MM.1S (cell line): ENCODE measurements at regions not wholly inside any gene's neighbourhood (a gene's known extent, or its start where the extent isn't known, plus 50 kb on each side); places are given as distances from the start of the nearest gene placed in this dataset.

Experiments used
- DNase-seq: peaks from one replicate; pipeline ENCODE4 v3.0.0-alpha.2; 2015
- H2AFZ ChIP-seq: fragments of 300-600 bp; sonication (generic); 2 replicates; pipeline ENCODE4 v1.6.0; 2016; ENCODE audit warnings: antibody characterized with exemption, low read length
- H3F3A ChIP-seq: fragments of 300-600 bp; sonication (generic); 2 replicates; pipeline ENCODE4 v1.6.1; 2016; ENCODE audit warnings: mild to moderate bottlenecking, antibody characterized with exemption, low read length, moderate library complexity, mixed read lengths; ENCODE audit not compliant: insufficient read depth
- H3K27ac ChIP-seq: fragments of 300-600 bp; sonication (generic); 2 replicates; pipeline ENCODE4 v1.5.1; 2016; ENCODE audit warnings: mild to moderate bottlenecking, low read length
- H3K27me3 ChIP-seq: fragments of 300-600 bp; sonication (generic); replicated peaks from 2 replicates; pipeline ENCODE4 v1.6.0; 2016; ENCODE audit warnings: low read length; ENCODE audit not compliant: insufficient read depth
- H3K36me3 ChIP-seq: fragments of 300-600 bp; sonication (generic); replicated peaks from 2 replicates; pipeline ENCODE4 v1.6.1; 2016; ENCODE audit warnings: mild to moderate bottlenecking, low read length, mixed read lengths; ENCODE audit not compliant: insufficient read depth
- H3K4me1 ChIP-seq: fragments of 300-600 bp; sonication (generic); 2 replicates; pipeline ENCODE4 v1.6.1; 2016; ENCODE audit warnings: low read length, mixed read lengths
- H3K4me2 ChIP-seq: fragments of 300-600 bp; sonication (generic); 2 replicates; pipeline ENCODE4 v1.6.0; 2016; ENCODE audit warnings: low read depth, low read length
- H3K4me3 ChIP-seq: fragments of 300-600 bp; sonication (generic); 2 replicates; pipeline ENCODE4 v1.5.1; 2016; ENCODE audit warnings: low read length, mixed read lengths
- H3K79me2 ChIP-seq: fragments of 300-600 bp; sonication (generic); 2 replicates; pipeline ENCODE4 v1.6.1; 2016; ENCODE audit warnings: mixed run types, low read length, mixed read lengths
- H3K9ac ChIP-seq: fragments of 300-600 bp; sonication (generic); 2 replicates; pipeline ENCODE4 v1.6.1; 2016; ENCODE audit warnings: low read length, mixed read lengths
- H3K9me2 ChIP-seq: fragments of 300-600 bp; sonication (generic); replicated peaks from 2 replicates; pipeline ENCODE4 v1.6.1; 2016; ENCODE audit warnings: mild to moderate bottlenecking, low read length, mixed read lengths; ENCODE audit not compliant: insufficient read depth
- H3K9me3 ChIP-seq: fragments of 300-600 bp; sonication (generic); replicated peaks from 2 replicates; pipeline ENCODE4 v1.6.1; 2016; ENCODE audit warnings: mild to moderate bottlenecking, low read length, mixed read lengths; ENCODE audit not compliant: insufficient read depth
- H4K20me1 ChIP-seq: fragments of 300-600 bp; sonication (generic); 2 replicates; pipeline ENCODE4 v1.6.1; 2016; ENCODE audit warnings: mild to moderate bottlenecking, low read length, moderate library complexity, mixed read lengths; ENCODE audit not compliant: insufficient read depth
- EZH2 ChIP-seq: fragments of 300-600 bp; sonication (generic); optimal IDR thresholded peaks from 2 replicates; pipeline ENCODE3; 2017; ENCODE audit warnings: low read depth, mild to moderate bottlenecking, antibody characterized with exemption, low read length, mixed read lengths
- EZH2phosphoT487 ChIP-seq: fragments of 300-600 bp; sonication (generic); IDR thresholded peaks from 2 replicates; pipeline ENCODE4 v1.6.1; 2018; ENCODE audit warnings: antibody characterized with exemption, low read length
- TF ChIP-seq, protein P1 (sequence below): fragments of 300-600 bp; sonication (generic); IDR thresholded peaks from 2 replicates; pipeline ENCODE4 v1.5.1; 2016; ENCODE audit warnings: antibody characterized with exemption, low read length, mixed read lengths

GRCh38 chr13:112194167-112194530 is 127.2 kb downstream of the SOX1 start:
- H3K9ac ChIP-seq: no peak overlapping the region
- no peak for TF ChIP-seq EZH2phosphoT487
- TF ChIP-seq, protein P1, sequence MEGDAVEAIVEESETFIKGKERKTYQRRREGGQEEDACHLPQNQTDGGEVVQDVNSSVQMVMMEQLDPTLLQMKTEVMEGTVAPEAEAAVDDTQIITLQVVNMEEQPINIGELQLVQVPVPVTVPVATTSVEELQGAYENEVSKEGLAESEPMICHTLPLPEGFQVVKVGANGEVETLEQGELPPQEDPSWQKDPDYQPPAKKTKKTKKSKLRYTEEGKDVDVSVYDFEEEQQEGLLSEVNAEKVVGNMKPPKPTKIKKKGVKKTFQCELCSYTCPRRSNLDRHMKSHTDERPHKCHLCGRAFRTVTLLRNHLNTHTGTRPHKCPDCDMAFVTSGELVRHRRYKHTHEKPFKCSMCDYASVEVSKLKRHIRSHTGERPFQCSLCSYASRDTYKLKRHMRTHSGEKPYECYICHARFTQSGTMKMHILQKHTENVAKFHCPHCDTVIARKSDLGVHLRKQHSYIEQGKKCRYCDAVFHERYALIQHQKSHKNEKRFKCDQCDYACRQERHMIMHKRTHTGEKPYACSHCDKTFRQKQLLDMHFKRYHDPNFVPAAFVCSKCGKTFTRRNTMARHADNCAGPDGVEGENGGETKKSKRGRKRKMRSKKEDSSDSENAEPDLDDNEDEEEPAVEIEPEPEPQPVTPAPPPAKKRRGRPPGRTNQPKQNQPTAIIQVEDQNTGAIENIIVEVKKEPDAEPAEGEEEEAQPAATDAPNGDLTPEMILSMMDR: no peak
- no peak for TF ChIP-seq EZH2
- no peak for DNase-seq
- no peak overlapping the region for H3K4me3 ChIP-seq
- H3K4me2 ChIP-seq: no peak overlapping the region
- H3K9me3 ChIP-seq: no peaks in the 10 kb centered on the region
- no peak overlapping the region for H2AFZ ChIP-seq
- H3K36me3 ChIP-seq: no peaks in the 10 kb centered on the region
- no peak overlapping the region for H3K27ac ChIP-seq
- H3F3A ChIP-seq: no peaks in the 10 kb centered on the region
- H3K27me3 ChIP-seq: no peaks in the 10 kb centered on the region; the same call in 1 of the 2 replicates
- H3K79me2 ChIP-seq: no peaks in the 10 kb centered on the region
- H4K20me1 ChIP-seq: no peaks in the 10 kb centered on the region
- H3K4me1 ChIP-seq: no peaks in the 10 kb centered on the region
- no peaks in the 10 kb centered on the region for H3K9me2 ChIP-seq

DNA sequence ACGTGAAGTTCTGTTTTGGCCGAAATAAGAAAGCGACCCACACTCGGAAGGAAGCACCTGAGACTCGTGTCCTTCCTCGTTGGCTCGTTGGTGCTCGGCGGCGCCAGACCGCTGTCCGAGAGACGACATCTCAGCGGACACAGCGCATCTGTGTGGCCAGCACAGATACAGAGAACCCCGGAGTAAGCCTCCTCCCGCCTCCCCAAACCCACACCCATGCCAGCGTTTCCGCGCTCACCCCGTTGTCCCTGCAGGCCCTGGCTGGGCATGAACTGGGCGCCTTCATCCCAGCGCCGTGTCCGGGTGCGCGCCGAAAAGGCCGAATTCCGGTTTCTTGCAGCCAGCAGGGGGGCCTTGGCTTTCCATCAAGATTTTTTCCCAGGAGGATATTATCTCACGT is 127.6 kb downstream of the SOX1 start:
- DNase-seq: no peak
- Histone ChIP-seq H3K4me1 (no peaks in the 10 kb centered on the region), H3K9ac (no peak overlapping the region), H3K9me2 (no peaks in the 10 kb centered on the region), H3K27ac (no peak overlapping the region), H3F3A (no peaks in the 10 kb centered on the region), H3K36me3 (no peaks in the 10 kb centered on the region), H3K4me3 (no peak overlapping the region), H4K20me1 (no peaks in the 10 kb centered on the region), H2AFZ (no peak overlapping the region), H3K9me3 (no peaks in the 10 kb centered on the region), H3K27me3 (no peaks in the 10 kb centered on the region), H3K4me2 (no peak overlapping the region), H3K79me2 (no peaks in the 10 kb centered on the region)
- no peak for TF ChIP-seq EZH2
- TF ChIP-seq, protein P1: no peak
- no peak for TF ChIP-seq EZH2phosphoT487

DNA sequence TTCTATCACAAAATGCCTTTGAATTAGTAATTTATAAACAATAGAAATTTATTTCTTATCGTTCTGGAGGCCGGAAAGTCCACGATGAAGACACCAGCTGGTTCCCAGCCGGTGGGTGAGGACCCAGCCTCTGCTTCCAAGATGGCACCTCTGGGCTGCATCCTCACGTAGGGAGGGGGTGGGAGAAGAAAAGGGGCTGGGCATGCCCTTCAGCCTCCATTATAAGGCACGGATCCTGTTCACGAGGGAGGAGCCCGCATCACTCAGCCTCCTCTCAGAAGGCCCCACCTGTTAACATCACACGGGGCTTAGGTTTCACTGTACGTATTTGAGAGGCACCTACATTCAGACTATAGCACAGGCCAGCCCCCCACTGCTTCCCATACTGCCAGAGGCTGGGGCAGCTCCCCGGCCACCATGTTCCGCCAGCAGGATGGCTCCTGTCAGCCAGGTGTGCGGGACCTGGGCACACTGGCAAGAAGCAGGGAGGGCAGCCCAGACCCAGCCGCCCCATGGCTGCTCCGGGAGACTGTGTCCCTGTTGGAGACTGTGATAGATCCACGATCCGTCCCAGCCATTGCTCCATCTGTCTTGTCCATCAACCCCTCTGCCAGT is 131.6 kb downstream of the SOX1 start:
- Histone ChIP-seq H3K4me1 (no peaks in the 10 kb centered on the region), H3K4me3 (no peak overlapping the region), H3K9me3 (no peaks in the 10 kb centered on the region), H2AFZ (no peak overlapping the region), H3K9me2 (no peaks in the 10 kb centered on the region), H3F3A (no peaks in the 10 kb centered on the region), H3K27me3 (no peaks in the 10 kb centered on the region; the same call in 1 of the 2 replicates), H4K20me1 (no peaks in the 10 kb centered on the region), H3K27ac (no peak overlapping the region), H3K4me2 (no peak overlapping the region), H3K9ac (no peak overlapping the region), H3K36me3 (no peaks in the 10 kb centered on the region), H3K79me2 (no peaks in the 10 kb centered on the region)
- TF ChIP-seq EZH2: no peak
- TF ChIP-seq, protein P1: no peak
- no peak for TF ChIP-seq EZH2phosphoT487
- no peak for DNase-seq
